HUES64 (cell line): ENCODE measurements at regions not wholly inside any gene's neighbourhood (a gene's known extent, or its start where the extent isn't known, plus 50 kb on each side); places are given as distances from the start of the nearest gene placed in this dataset.

Source experiments
- H3K27ac ChIP-seq: 2 replicates; pipeline ENCODE4 v1.7.0; 2013; ENCODE audit warnings: low read depth, low read length, inconsistent platforms
- H3K27me3 ChIP-seq: 2 replicates; pipeline ENCODE4 v1.6.1; 2013; ENCODE audit warnings: mild to moderate bottlenecking, low read length; ENCODE audit not compliant: insufficient read depth
- H3K36me3 ChIP-seq: 2 replicates; pipeline ENCODE4 v1.6.1; 2013; ENCODE audit warnings: mild to moderate bottlenecking, low read length; ENCODE audit not compliant: insufficient read depth
- H3K4me1 ChIP-seq: 2 replicates; pipeline ENCODE4 v1.6.1; 2013; ENCODE audit warnings: mild to moderate bottlenecking, low read length, moderate library complexity; ENCODE audit not compliant: insufficient read depth
- H3K4me3 ChIP-seq: 2 replicates; pipeline ENCODE4 v1.5.1; 2013; ENCODE audit warnings: mild to moderate bottlenecking, low read length, moderate library complexity
- H3K9ac ChIP-seq: 2 replicates; pipeline ENCODE4 v1.6.1; 2013; ENCODE audit warnings: mild to moderate bottlenecking, low read depth, low read length
- H3K9me3 ChIP-seq: 2 replicates; pipeline ENCODE4 v1.6.1; 2013; ENCODE audit warnings: low read depth, low read length; ENCODE audit not compliant: insufficient read depth
- WGBS: fragments of 150-250, 120-280 bp; methylation state at CpG from one replicate; pipeline ENCODE4 v1.1.7; 2013; ENCODE audit warnings: missing lambda C conversion rate; 5-methylcytosine and 5-hydroxymethylcytosine counted together

GRCh38 chr5:13640270-13640669, 304.2 kb downstream of the DNAH5 start:
- WGBS = 97% methylated on average over 2 of the region's 2 CpGs
- Histone ChIP-seq H3K9me3 (no peaks in the 10 kb centered on the region), H3K27me3 (no peaks in the 10 kb centered on the region), H3K4me3 (no peak overlapping the region), H3K4me1 (no peaks in the 10 kb centered on the region), H3K27ac (no peak overlapping the region), H3K9ac (no peak overlapping the region), H3K36me3 (no peaks in the 10 kb centered on the region)

- 73% methylated on average over 1 of the region's 1 CpG for WGBS
- H3K9ac ChIP-seq = no peak overlapping the region
- no peaks in the 10 kb centered on the region for H3K27me3 ChIP-seq
- no peaks in the 10 kb centered on the region for H3K36me3 ChIP-seq
- H3K9me3 ChIP-seq = no peaks in the 10 kb centered on the region
- no peaks in the 10 kb centered on the region for H3K4me1 ChIP-seq
- no peak overlapping the region for H3K27ac ChIP-seq
- H3K4me3 ChIP-seq = no peak overlapping the region
These were observed 311.8 kb downstream of the DNAH5 start for GRCh38 chr5:13632676-13633075.

DNA sequence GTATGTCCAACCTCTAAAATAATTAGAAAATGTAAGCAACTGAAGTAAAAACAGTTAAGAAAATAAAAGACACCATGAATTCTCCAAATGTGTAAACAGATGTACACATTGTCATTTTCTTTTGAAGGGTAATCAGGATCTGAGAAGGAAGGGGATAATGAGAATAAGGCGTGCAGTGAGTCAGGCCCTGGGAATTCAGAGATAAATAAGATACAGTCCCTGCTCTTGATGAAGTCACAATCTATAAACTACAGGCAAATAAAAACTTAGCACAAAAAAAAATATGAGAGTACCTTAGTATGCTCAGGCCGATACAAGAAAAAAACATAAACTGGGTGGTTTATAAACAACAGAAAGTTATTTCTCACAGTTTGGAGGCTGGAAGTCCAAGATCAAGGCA, 315.3 kb downstream of the DNAH5 start:
- 75% methylated on average over 2 of the region's 2 CpGs for WGBS
- Histone ChIP-seq H3K27me3 (no peaks in the 10 kb centered on the region), H3K27ac (no peak overlapping the region), H3K9ac (no peak overlapping the region), H3K9me3 (no peaks in the 10 kb centered on the region), H3K36me3 (no peaks in the 10 kb centered on the region), H3K4me3 (no peak overlapping the region), H3K4me1 (no peaks in the 10 kb centered on the region)

GRCh38 chr5:13627673-13628454, 316.6 kb downstream of the DNAH5 start:
- Histone ChIP-seq H3K4me3 (no peak overlapping the region), H3K4me1 (no peaks in the 10 kb centered on the region), H3K27me3 (no peaks in the 10 kb centered on the region), H3K36me3 (no peaks in the 10 kb centered on the region), H3K9ac (no peak overlapping the region), H3K27ac (no peak overlapping the region), H3K9me3 (no peaks in the 10 kb centered on the region)
- WGBS = 90% methylated on average over 2 of the region's 3 CpGs

- Histone ChIP-seq H3K9me3 (no peaks in the 10 kb centered on the region), H3K4me3 (no peak overlapping the region), H3K9ac (no peak overlapping the region), H3K27me3 (no peaks in the 10 kb centered on the region), H3K4me1 (peaks cover 5% of the 10 kb centered on the region; the same call in 1 of the 2 replicates), H3K36me3 (no peaks in the 10 kb centered on the region), H3K27ac (no peak overlapping the region)
- no CpG with 5 or more reads among the region's 1 CpG for WGBS
These were observed 318.8 kb downstream of the DNAH5 start for GRCh38 chr5:13625616-13626198.

DNA sequence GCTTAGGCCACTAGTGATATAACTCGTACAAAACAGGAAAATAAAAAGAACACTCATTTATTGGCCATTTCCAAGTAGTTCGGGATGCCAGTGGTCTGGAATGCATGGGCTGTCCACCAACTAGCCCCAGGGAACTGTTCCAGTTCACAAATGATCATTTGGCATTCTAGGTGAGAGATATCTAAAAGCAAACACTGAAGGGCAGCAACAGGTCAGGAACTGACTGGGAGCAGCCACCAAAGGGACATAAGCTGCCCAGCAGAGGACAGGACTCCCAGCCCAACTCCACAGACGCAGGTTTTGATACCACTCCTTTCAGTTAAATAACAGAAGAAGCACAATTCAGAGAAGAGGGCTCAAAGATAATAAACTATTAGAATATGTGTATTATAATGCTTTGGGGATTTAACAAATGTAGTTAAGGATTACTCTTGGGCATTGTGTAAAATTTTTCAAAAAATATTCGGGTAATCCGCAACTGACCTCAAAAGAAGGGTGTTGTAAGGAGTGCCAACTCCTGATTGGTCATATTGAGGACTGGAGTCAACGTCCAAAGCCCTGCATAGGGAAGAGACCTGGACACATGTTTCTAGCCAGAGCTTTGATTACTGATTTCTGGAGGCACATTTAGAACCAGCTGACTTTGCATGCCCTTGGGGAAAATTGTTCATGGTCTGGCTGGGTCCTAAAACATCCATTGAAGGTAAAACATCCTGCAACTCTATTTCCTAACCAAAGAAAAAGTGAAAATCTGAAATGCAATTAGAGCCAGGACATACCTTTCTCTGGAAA, 320.0 kb downstream of the DNAH5 start:
- 89% methylated on average over 6 of the region's 6 CpGs for WGBS
- H3K4me3 ChIP-seq = no peak overlapping the region
- H3K4me1 ChIP-seq = peaks cover 5% of the 10 kb centered on the region; the same call in 1 of the 2 replicates

GRCh38 chr5:13613621-13614020, 330.9 kb downstream of the DNAH5 start:
- Histone ChIP-seq H3K9ac (no peak overlapping the region), H3K36me3 (no peaks in the 10 kb centered on the region), H3K27ac (no peak overlapping the region), H3K9me3 (no peaks in the 10 kb centered on the region; the same call in 1 of the 2 replicates), H3K4me1 (no peaks in the 10 kb centered on the region), H3K4me3 (no peak overlapping the region), H3K27me3 (no peaks in the 10 kb centered on the region)
- WGBS = 92% methylated on average over 8 of the region's 8 CpGs

More for the DNA sequence above, 320.0 kb downstream of the DNAH5 start:
- Histone ChIP-seq H3K9me3 (no peaks in the 10 kb centered on the region), H3K27me3 (no peaks in the 10 kb centered on the region), H3K9ac (no peak overlapping the region), H3K27ac (no peak overlapping the region), H3K36me3 (no peaks in the 10 kb centered on the region)

- WGBS = 94% methylated on average over 3 of the region's 3 CpGs
- H3K27ac ChIP-seq = no peak overlapping the region
- H3K9ac ChIP-seq = no peak overlapping the region
- H3K4me3 ChIP-seq = no peak overlapping the region
- H3K36me3 ChIP-seq = no peaks in the 10 kb centered on the region
- no peaks in the 10 kb centered on the region for H3K27me3 ChIP-seq
- H3K4me1 ChIP-seq = no peaks in the 10 kb centered on the region
- H3K9me3 ChIP-seq = no peaks in the 10 kb centered on the region; the same call in 1 of the 2 replicates
These were observed 332.9 kb downstream of the DNAH5 start for GRCh38 chr5:13611604-13612003.

GRCh38 chr5:13609504-13609903, 335.0 kb downstream of the DNAH5 start:
- H3K9me3 ChIP-seq = no peaks in the 10 kb centered on the region
- H3K4me3 ChIP-seq = no peak overlapping the region
- WGBS = 84% methylated on average over 4 of the region's 4 CpGs
- H3K27ac ChIP-seq = no peak overlapping the region
- H3K4me1 ChIP-seq = no peaks in the 10 kb centered on the region
- H3K36me3 ChIP-seq = no peaks in the 10 kb centered on the region
- H3K9ac ChIP-seq = no peak overlapping the region
- H3K27me3 ChIP-seq = no peaks in the 10 kb centered on the region

DNA sequence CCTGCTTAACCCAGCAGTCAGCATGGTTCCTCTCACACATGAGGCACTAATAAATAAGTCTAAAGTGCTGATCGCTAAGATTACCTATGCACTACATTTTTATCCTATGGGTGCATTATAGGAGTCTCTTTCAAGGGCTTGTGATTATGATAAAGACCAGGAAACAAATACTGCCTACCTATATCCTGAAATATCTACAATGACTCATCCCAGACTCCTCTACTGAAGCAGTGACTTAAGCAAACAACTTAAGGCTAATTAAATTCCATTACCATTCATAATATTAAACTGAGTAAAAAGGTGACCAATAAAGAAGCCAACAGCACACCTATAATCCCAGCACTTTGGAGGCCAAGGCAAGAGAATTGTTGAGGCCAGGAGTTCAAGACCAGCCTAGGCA, 338.4 kb downstream of the DNAH5 start:
- no peak overlapping the region for H3K9ac ChIP-seq
- no peaks in the 10 kb centered on the region for H3K9me3 ChIP-seq
- H3K27ac ChIP-seq = no peak overlapping the region
- H3K27me3 ChIP-seq = no peaks in the 10 kb centered on the region
- H3K4me1 ChIP-seq = no peaks in the 10 kb centered on the region
- no peaks in the 10 kb centered on the region for H3K36me3 ChIP-seq
- H3K4me3 ChIP-seq = no peak overlapping the region
- WGBS = 83% methylated on average over 1 of the region's 1 CpG

DNA sequence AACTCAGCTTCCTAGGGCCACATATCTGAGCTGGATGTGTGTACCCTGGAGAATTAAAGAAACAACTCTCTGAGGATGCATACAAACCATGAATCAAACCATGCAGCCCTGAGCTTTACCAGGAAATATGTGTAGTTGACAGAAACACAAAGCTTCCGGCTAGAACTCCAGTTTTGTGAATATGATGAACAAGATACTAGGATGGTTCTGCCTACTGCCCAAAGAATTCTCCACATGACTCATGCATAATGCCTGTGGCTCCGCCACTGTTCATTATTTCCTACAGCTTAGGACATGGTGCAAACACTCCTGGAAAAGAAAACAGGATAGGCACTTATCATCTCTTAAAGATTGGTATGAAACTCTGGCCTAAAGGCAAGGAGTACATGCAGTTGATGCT, 343.4 kb downstream of the DNAH5 start:
- no peak overlapping the region for H3K4me3 ChIP-seq
- no peak overlapping the region for H3K9ac ChIP-seq
- H3K4me1 ChIP-seq = no peaks in the 10 kb centered on the region
- H3K36me3 ChIP-seq = no peaks in the 10 kb centered on the region
- no peak overlapping the region for H3K27ac ChIP-seq
- no peaks in the 10 kb centered on the region for H3K27me3 ChIP-seq
- H3K9me3 ChIP-seq = no peaks in the 10 kb centered on the region
- WGBS = 90% methylated on average over 2 of the region's 2 CpGs
